NCI-H510A (cell line): ENCODE measurements at regions not wholly inside any gene's neighbourhood (a gene's known extent, or its start where the extent isn't known, plus 50 kb on each side); places are given as distances from the start of the nearest gene placed in this dataset.
A peak's percentile ranks its signal among the peaks of the same experiment; 100 is the strongest.

Experiments used
- DNase-seq: peaks from one replicate; lab custom pipeline; 2025; lab: John Stamatoyannopoulos, UW

DNA sequence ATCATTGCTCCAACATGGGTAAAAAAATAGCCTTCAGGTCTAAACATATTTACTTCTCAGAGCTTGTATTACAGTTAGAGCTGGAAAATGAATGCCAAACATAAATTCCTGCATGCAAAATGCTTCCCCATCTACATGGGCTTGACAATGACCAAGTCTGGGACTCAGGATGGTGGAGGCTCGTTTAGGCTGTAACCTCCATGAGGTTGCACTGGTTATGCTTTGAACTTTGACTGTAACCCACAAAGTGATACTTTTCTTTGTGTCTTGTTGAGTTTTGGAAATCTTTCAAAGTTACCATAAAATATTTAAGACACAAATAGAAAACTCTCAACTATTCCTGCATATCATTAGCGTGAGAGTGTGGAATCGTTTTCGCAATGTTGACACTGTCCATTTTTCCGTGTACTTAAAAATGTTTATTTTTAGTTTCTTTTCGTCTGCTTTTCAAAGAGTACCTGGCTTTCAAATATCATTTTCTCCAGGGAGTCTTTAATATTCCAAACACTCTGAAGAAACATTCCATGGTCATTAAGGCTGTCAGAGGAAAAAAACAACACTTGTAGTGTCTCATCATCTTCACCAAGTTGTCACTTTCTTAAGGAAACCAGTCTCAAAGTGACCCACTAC is 487.8 kb downstream of the ENC1 start:
- no peak for DNase-seq

GRCh38 chr5:74152136-74152535 is 488.4 kb downstream of the ENC1 start:
- no peak for DNase-seq

- no peak for DNase-seq
Measured at GRCh38 chr5:74149395-74149794, 491.1 kb downstream of the ENC1 start.

- DNase-seq, result no peak
Measured at GRCh38 chr5:74148321-74148720, 492.2 kb downstream of the ENC1 start.

DNA sequence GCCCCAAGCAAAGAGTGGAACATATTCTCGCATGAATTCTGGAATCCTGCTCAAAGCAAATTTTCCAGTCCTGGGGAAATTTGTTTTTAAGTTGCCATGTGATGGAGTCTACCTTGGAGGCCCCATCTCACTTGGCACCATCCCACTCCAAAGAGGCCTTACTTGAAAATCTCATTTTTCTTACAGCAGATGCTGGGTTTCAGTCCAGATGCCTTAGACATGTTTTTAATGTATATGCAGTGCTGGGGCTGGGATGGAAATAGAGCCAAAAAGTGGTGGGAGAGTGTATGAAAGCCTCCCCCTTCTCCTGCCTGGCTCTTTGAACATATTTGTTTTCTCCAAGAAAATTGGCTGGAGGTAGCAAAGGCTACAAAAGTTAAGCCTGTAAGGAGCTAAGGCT is 493.7 kb downstream of the ENC1 start:
- no peak for DNase-seq

GRCh38 chr5:74145951-74146350 is 494.6 kb downstream of the ENC1 start:
- no peak for DNase-seq

DNA sequence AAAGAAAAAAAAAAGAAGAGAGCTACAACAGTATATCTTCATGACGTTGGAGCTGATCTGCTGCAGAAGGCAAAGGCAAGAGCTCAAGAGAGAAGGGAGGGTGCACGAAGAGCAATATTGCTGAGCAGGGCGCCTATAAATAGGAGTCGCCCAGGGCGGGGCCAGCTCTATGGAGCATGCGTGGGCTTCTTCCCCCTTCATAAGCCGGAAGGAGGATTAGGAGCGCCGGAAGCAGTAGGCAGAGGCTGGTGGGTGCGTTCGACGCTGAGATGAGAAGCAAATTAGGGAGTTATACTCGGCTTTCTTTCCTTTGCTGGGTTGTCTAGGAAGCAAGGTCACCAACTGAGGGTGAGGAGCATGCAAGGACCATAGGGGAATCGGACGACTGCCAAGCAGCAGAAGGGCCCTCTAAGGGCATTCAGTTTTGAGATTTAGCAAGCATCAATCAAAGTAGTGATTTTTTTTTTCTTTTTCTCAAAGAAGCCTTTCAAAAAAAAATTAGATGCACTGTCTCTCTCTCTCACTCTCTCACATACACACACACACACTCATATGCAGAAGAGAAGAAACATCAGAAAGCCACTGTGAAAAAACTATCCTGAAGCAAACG is 496.7 kb downstream of the ENC1 start:
- no peak for DNase-seq

GRCh38 chr5:74143151-74143550 is 497.4 kb downstream of the ENC1 start:
- DNase-seq, result no peak

GRCh38 chr5:74141053-74141452 is 499.5 kb downstream of the ENC1 start:
- DNase-seq, result no peak

- no peak for DNase-seq
Measured at GRCh38 chr5:74140409-74140808, 500.1 kb downstream of the ENC1 start.

- no peak for DNase-seq
Measured at GRCh38 chr5:74139589-74139988, 500.9 kb downstream of the ENC1 start.

DNA sequence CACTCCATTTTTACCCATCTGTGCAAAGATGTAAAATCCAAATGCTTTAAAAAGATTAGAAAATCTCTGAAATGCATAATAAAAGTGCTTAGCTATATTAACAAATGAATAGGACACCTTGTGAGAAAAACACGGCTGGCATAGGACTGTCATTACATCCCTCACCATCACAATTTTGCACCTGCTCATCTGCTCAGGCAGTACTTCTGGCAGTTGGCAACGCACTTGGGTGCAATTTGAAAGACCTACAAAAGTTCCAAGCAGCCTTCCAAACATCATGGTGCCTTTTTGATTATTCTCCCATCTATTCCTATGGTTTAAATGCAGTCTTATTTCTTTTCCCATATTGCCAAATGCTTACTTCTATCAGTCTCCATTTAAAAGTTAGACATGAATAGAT is 501.8 kb downstream of the ENC1 start:
- DNase-seq, result no peak

DNA sequence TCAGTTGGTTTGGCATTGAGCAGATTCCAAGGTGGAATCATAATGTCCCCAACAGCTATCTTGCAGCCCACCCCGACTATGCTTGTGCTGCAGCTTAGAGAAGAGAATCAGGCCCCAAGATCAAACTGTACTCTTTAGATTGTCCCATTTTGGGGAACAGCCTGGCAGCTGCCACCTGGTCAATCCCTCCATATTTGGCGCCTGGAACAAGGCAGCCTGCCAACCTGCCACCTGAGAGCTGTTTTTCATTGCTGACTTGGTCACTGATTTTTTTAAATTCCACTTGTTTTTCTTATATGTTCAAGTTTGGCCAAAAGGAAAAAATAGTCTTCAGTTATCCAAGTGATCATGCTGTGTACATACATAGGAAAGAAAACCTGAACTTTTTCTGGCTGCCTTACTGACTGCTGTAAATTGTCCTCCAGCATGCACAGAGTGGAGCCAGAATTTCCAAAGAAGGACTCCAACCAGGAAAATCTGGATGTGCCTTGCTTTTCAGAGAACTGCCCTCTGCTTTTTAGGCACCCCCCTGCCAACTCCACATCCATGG is 504.2 kb downstream of the ENC1 start:
- DNase-seq, result no peak

DNA sequence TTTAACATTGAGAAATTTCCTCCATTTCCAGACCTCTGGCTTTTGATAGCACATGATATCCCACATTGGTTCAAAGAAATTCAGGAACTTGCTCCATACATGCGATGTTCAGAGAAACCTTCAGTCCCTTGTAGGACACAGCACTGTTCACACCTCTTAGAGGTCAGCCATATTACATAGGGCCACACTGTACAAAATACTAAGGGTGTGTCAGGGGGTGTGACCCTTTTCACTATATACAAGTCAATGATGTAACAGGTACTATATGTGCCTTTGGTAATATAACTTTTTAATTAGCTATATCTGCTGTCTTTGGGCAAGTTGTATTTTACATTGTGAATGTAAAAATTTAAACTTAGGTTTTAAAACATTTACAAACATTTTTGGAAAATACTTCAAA is 505.5 kb downstream of the ENC1 start:
- no peak for DNase-seq

GRCh38 chr5:74132485-74132884 is 506.5 kb downstream of the ARHGEF28 start:
- DNase-seq, result no peak

DNA sequence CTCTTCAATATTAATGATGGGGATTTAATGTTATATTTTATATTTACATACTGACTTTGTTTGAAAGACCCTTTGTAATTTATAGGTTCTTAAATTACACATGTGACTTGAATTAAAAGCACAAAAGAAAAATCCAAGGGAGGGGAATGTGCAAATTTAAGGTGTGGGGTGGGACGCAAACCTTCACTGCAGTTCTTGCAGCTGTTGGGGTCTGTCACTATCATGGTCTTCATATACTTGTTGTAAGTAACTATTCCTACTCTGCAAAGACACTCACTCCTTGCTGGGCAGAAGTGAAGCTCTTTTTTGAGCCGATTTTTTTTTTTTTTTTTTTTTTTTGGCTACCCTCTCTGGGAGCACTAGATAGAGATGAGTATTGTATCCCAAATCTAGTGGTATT is 505.3 kb downstream of the ARHGEF28 start:
- DNase-seq, result no peak

DNA sequence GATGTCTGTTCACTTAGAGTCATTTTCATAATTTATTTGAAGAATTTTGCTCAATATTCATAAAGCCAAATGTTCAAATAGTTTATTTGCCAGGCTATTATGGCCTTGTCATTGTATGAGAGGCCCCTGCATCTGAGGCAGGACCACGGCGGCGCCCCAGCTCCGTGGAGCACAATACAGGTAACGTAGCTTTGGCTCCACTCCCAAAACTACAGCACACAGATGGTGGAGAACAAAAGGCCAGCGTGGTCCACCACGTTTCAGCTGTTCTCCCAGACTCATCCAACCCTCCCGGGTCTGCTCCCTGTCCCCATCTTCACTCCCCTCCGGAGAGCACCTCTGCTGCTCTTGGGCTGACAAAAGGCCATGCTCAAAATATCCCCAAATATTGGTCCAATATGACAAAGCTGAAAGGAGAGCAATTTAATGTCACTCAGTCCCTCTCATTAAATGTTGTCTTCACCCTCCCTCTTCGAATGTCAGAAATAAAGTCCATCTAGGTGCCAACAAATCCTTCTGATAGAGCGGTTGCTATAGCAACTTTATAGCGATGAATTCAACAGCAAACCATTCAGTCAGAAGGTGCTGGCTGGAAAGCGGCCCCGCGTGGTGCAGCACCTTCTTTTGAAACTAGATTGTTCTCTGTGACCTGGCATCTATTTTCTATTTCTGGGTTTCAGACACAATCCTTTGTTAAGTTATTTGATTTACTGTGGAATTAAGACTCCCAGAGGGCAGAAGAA is 504.3 kb downstream of the ARHGEF28 start:
- no peak for DNase-seq

DNA sequence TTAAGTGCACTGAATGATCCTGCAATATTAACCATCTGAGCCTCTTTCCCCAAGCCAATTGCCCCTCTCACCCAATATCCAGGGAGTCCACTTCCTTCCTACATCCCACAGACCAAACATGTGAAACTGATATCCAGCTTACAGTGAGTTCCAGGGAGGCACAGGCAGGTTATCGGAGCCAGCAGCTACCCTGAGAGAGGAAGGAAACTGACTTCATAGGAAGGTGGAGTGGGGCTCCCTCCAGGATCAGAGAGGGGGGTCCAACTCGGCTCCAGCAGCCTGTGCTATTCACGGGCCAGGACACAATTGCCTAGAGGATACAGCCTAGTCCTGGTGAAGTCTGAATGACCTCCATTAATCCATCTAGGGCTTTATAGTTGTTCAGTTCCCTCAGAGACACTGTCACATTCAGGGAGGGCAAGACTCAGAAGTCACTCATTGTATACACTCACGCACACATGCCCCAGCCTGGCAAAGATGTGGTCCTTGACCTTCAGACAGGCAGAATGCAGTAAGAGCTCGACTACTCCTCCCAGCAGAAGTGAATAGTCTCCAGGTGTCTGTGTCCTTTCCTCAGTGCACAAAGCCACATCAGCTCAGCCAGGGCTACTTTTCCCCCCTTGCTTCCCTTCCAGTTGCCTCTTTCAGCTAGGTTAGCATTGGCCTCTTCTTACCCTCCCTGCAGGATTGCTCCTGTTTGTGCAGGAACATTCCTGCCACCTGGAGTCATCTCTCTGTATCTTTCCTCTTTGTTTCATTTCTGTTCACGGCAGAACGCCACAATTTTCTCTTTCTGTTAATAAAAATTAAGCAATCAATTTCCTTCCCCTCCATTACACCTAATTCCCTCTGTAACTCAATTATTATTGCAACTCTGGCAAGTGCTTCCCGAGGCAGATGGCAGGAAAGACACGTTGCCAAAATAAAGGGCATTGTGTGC is 501.7 kb downstream of the ARHGEF28 start:
- no peak for DNase-seq

- no peak for DNase-seq
Measured at GRCh38 chr5:74126294-74126693, 500.3 kb downstream of the ARHGEF28 start.

DNA sequence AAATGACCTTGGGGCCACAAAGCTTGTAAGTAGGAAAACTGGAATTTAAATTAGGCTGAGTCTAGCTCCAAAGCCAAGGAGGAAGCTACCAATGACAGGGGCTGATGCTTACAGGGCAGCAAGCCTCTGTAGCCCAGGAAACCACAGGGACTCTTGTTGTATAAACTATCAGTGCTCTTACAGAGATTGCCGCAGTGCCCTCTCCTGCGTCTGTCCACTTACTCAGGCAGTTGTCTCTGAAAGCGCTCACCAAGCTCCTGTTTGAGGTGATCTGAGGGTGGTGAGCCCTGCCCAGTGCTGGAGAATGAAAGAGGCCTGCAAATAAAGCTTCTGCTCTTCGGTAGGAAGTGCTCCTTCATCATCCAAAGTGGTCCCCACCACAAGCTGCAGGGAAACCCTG is 498.8 kb downstream of the ARHGEF28 start:
- no peak for DNase-seq

DNA sequence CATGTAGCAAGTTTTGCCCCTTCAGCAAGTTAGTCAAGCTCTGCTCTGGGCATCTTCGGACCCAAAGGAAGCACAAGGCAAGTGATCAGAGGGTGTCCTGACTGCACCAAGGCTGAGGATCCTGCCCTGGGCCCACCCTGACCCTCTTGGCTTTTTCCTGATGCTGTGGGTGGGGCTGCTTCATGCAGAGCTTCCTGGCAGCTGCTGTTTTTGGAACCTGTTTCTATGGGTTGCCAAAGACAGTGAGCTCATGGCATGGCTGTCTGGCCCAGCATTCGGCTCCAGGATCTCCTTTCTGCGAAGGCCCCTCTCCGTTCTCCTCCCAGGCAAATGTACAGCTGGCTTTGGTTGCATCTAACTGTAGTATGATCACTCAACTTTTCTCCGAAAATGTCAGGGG is 497.9 kb downstream of the ARHGEF28 start:
- DNase-seq, result no peak

GRCh38 chr5:74122979-74123590 is 497.1 kb downstream of the ARHGEF28 start:
- peak; percentile 75 for DNase-seq
